IPS-15b (cell line): ENCODE measurements at regions not wholly inside any gene's neighbourhood (a gene's known extent, or its start where the extent isn't known, plus 50 kb on each side); places are given as distances from the start of the nearest gene placed in this dataset.

ENCODE experiments used
- H3K27me3 ChIP-seq: one replicate; pipeline ENCODE4 v1.6.1; 2013; ENCODE audit warnings: low read length; ENCODE audit not compliant: control insufficient read depth, insufficient read depth
- H3K36me3 ChIP-seq: one replicate; pipeline ENCODE4 v1.6.1; 2013; ENCODE audit warnings: low read length; ENCODE audit not compliant: control insufficient read depth, insufficient read depth
- H3K4me1 ChIP-seq: one replicate; pipeline ENCODE4 v1.6.1; 2013; ENCODE audit warnings: mild to moderate bottlenecking, low read length; ENCODE audit not compliant: control insufficient read depth, insufficient read depth
- H3K4me3 ChIP-seq: one replicate; pipeline ENCODE4 v1.5.1; 2013; ENCODE audit warnings: low read depth, low read length
- H3K9ac ChIP-seq: one replicate; pipeline ENCODE4 v1.6.1; 2013; ENCODE audit warnings: low read depth, mild to moderate bottlenecking, low read length
- H3K9me3 ChIP-seq: one replicate; pipeline ENCODE4 v1.6.1; 2013; ENCODE audit warnings: mild to moderate bottlenecking, low read length; ENCODE audit not compliant: control insufficient read depth, insufficient read depth

DNA sequence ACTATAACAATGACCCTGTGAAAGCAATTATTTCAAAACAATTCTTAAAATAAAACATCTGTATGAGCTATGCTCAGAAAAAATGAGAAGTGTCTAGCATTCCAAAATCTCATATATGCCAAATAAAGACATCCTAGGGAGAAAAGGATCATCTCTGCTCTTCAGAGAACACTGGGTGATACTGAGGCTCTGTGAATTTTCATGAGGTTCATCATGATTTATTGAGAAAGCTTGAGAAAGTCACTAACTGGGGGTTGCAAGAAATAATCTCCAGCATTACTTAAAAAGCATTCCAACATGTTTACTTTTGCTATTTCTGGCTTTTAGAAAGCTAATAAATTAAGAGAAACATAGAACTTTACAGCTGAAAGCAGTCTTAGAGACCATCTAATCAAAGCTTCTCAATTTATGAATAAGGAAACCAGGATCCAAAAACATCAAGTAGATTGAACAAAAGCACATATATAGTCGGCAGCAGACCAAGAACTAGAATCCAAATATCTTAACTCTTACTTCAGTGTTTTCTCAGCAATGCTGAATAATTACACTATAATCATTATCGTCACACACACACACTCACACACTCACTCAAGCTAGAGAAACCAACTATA lies 372.8 kb downstream of the NR2F1-AS1 start:
- Histone ChIP-seq H3K9me3 (no peaks in the 10 kb centered on the region), H3K4me3 (no peak overlapping the region), H3K27me3 (no peaks in the 10 kb centered on the region), H3K36me3 (no peaks in the 10 kb centered on the region), H3K4me1 (no peaks in the 10 kb centered on the region), H3K9ac (no peak overlapping the region)

DNA sequence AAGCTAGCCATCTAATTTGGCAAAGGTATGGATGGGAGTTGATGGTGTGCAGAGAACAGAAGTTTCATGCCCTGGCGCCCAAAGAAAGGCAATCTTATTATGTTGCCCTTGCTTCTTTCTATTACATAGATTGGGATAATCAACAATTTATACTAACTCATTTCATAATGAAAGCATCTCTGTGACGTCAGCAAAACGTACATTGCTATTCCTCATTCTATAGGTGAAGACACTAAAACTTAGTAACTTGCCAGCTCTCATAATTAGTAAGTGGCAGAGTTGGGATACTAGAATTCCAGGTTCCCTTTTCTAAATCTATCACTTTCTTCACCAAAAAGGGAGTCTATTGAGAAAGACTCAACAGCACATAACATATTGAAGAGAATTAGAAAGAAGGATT lies 374.8 kb downstream of the NR2F1-AS1 start:
- no peaks in the 10 kb centered on the region for H3K36me3 ChIP-seq
- H3K9me3 ChIP-seq: no peaks in the 10 kb centered on the region
- H3K9ac ChIP-seq: no peak overlapping the region
- H3K4me1 ChIP-seq: no peaks in the 10 kb centered on the region
- no peaks in the 10 kb centered on the region for H3K27me3 ChIP-seq
- H3K4me3 ChIP-seq: no peak overlapping the region

GRCh38 chr5:93201061-93201460 lies 380.0 kb downstream of the NR2F1-AS1 start:
- Histone ChIP-seq H3K4me1 (no peaks in the 10 kb centered on the region), H3K4me3 (no peak overlapping the region)

GRCh38 chr5:93196986-93197385 lies 384.0 kb downstream of the NR2F1-AS1 start:
- Histone ChIP-seq H3K9me3 (no peaks in the 10 kb centered on the region), H3K27me3 (no peaks in the 10 kb centered on the region), H3K4me1 (no peaks in the 10 kb centered on the region)

More at GRCh38 chr5:93201061-93201460, 380.0 kb downstream of the NR2F1-AS1 start:
- H3K9ac ChIP-seq: no peak overlapping the region
- H3K36me3 ChIP-seq: no peaks in the 10 kb centered on the region
- H3K9me3 ChIP-seq: no peaks in the 10 kb centered on the region
- no peaks in the 10 kb centered on the region for H3K27me3 ChIP-seq

DNA sequence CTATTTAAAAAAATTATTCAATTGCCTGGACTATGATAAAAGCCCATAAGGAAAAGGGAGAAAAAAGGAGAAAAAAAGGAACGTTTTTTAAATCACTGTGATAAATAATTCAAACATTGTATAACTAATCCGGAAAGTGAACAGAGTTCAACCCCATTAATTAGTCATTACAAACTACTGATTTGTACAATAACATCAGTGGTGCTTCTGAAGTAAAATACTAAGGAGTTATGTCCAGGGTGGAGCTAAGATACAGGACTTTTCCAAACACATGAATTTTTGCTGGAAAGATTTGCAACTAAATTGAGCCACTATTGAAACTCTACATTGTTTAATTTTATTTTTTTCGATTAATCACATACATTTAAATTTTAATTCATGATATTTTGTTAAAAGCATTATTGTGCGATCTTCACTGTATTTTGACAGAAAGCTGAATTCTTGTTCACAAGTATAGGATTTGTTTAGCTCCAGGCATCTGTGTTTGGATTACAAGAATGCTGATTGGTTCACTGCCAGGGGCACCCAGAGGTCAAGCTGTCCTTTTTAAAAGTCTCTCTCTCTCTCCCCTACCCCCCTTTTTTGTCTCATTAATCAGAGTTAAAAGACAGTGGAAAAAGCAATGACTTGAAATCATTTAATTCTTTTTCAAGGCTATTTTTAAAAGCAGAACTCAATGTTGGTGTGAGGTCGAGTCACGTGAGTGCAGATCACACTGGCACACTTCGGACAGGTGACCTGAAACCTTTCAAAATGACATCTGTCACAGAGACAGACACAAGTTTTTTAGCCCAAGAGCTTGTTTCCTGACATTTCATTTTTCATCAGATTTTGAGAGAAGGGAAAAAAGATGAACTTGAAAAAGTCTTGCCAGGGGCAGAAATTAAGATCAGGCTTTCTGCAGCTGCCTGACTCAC lies 387.3 kb downstream of the NR2F1-AS1 start:
- no peaks in the 10 kb centered on the region for H3K9me3 ChIP-seq
- H3K4me3 ChIP-seq: no peak overlapping the region
- H3K9ac ChIP-seq: no peak overlapping the region
- no peaks in the 10 kb centered on the region for H3K27me3 ChIP-seq
- H3K36me3 ChIP-seq: no peaks in the 10 kb centered on the region
- no peaks in the 10 kb centered on the region for H3K4me1 ChIP-seq

More at GRCh38 chr5:93196986-93197385, 384.0 kb downstream of the NR2F1-AS1 start:
- no peak overlapping the region for H3K9ac ChIP-seq
- no peak overlapping the region for H3K4me3 ChIP-seq
- H3K36me3 ChIP-seq: no peaks in the 10 kb centered on the region

GRCh38 chr5:93192683-93193082 lies 388.3 kb downstream of the NR2F1-AS1 start:
- Histone ChIP-seq H3K4me3 (no peak overlapping the region), H3K4me1 (no peaks in the 10 kb centered on the region)

DNA sequence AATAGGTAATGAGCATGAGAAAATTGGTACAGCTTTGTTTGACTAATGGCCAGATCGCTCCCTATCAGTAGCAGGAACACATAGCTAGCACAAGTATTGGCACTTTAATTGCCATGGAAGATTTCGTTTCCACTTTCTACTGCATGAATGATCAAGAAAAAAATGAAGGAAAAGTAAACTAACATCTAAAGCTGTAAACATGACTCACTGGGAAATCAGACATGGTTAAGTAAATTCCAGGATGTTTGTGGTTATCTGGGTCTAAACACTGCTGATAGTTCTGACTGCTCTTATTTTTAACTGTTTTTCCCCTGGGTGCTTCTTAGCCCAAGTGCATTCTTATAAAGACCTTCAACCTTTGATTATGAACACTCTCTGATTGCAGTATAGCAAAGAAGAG lies 388.9 kb downstream of the NR2F1-AS1 start:
- no peak overlapping the region for H3K4me3 ChIP-seq
- no peaks in the 10 kb centered on the region for H3K9me3 ChIP-seq
- no peaks in the 10 kb centered on the region for H3K4me1 ChIP-seq
- H3K36me3 ChIP-seq: no peaks in the 10 kb centered on the region
- no peaks in the 10 kb centered on the region for H3K27me3 ChIP-seq
- H3K9ac ChIP-seq: no peak overlapping the region

More at GRCh38 chr5:93192683-93193082, 388.3 kb downstream of the NR2F1-AS1 start:
- no peaks in the 10 kb centered on the region for H3K27me3 ChIP-seq
- H3K9ac ChIP-seq: no peak overlapping the region
- no peaks in the 10 kb centered on the region for H3K9me3 ChIP-seq
- no peaks in the 10 kb centered on the region for H3K36me3 ChIP-seq

- no peaks in the 10 kb centered on the region for H3K27me3 ChIP-seq
- H3K9me3 ChIP-seq: no peaks in the 10 kb centered on the region
- H3K36me3 ChIP-seq: no peaks in the 10 kb centered on the region
- H3K9ac ChIP-seq: no peak overlapping the region
- no peak overlapping the region for H3K4me3 ChIP-seq
- no peaks in the 10 kb centered on the region for H3K4me1 ChIP-seq
These were observed 389.8 kb downstream of the NR2F1-AS1 start for GRCh38 chr5:93191035-93191817.

GRCh38 chr5:93189707-93190120 lies 391.3 kb downstream of the NR2F1-AS1 start:
- no peaks in the 10 kb centered on the region for H3K27me3 ChIP-seq
- H3K9ac ChIP-seq: no peak overlapping the region
- H3K4me1 ChIP-seq: no peaks in the 10 kb centered on the region
- H3K9me3 ChIP-seq: no peaks in the 10 kb centered on the region
- H3K4me3 ChIP-seq: no peak overlapping the region
- H3K36me3 ChIP-seq: no peaks in the 10 kb centered on the region

DNA sequence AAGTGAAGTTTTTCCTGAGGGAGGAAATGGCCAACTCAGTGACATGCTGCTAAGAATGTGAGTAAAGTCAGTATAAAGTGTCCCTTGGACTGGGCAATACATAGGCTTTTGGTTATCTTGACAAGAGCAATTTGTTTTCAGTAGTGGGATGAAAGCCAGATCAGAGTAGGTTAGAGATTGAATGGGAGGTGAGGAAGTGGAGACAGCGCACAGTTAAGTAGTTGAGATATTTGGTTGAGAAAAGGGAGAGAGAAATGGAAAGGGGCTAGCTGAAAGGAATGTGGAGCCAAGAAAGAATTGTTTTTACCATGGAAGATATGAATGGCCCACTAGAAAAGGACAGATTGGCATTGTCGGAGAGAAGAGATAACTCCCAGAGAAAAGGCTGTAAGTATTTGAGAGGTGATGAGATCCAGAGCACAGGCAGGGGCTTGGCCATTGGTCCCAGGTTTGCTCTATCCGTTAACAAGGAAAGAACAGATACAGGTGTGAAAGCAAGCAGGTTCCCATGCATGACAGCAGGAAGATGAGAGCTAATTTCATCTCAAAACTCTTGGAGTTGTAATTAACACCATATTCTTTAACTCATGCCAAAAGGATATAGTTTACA lies 392.0 kb downstream of the NR2F1-AS1 start:
- no peak overlapping the region for H3K9ac ChIP-seq
- no peaks in the 10 kb centered on the region for H3K27me3 ChIP-seq
- no peak overlapping the region for H3K4me3 ChIP-seq
- H3K36me3 ChIP-seq: no peaks in the 10 kb centered on the region
- no peaks in the 10 kb centered on the region for H3K9me3 ChIP-seq
- no peaks in the 10 kb centered on the region for H3K4me1 ChIP-seq

DNA sequence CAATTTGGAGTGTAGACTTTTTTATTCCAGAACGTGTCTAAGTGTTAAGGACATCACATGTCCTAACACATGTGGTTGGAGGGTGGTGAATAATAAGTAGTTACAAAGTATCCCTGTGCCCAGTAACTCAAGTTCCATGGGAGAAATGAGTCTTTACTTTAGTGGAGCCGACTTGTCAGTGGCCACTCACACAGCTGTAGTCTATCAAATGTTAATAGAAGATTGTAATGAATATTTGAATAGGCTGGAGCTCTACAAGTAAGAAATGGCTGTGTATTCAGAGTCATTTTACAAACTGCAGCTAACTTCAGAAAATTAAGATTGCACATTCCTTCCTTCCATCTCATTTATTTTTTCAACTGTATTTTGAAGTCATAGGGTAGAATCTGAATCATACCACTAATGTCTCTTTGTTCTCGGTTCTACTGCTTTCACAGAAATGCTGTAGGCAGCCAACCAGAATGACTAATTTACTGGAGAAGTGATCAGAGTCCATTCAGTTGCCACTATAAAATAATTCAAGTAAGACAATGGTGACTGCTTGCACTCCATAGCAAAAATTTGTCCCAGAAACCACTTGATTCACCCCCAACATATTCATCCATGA lies 394.8 kb downstream of the NR2F1-AS1 start:
- Histone ChIP-seq H3K27me3 (no peaks in the 10 kb centered on the region), H3K9me3 (no peaks in the 10 kb centered on the region), H3K36me3 (no peaks in the 10 kb centered on the region), H3K9ac (no peak overlapping the region), H3K4me3 (no peak overlapping the region), H3K4me1 (no peaks in the 10 kb centered on the region)
